ENCODE measurements at regions not wholly inside any gene's neighbourhood (a gene's known extent, or its start where the extent isn't known, plus 50 kb on each side); places are given as distances from the start of the nearest gene placed in this dataset.
A peak's percentile ranks its signal among the peaks of the same experiment; 100 is the strongest.

- TF ChIP-seq, protein P1, sequence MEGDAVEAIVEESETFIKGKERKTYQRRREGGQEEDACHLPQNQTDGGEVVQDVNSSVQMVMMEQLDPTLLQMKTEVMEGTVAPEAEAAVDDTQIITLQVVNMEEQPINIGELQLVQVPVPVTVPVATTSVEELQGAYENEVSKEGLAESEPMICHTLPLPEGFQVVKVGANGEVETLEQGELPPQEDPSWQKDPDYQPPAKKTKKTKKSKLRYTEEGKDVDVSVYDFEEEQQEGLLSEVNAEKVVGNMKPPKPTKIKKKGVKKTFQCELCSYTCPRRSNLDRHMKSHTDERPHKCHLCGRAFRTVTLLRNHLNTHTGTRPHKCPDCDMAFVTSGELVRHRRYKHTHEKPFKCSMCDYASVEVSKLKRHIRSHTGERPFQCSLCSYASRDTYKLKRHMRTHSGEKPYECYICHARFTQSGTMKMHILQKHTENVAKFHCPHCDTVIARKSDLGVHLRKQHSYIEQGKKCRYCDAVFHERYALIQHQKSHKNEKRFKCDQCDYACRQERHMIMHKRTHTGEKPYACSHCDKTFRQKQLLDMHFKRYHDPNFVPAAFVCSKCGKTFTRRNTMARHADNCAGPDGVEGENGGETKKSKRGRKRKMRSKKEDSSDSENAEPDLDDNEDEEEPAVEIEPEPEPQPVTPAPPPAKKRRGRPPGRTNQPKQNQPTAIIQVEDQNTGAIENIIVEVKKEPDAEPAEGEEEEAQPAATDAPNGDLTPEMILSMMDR (conservative IDR thresholded peaks at IDR 0.05; ENCODE audit: low read depth, low read length), result no peak
- no peak for TF ChIP-seq EZH2phosphoT487 (IDR thresholded peaks at IDR 0.05; ENCODE audit: borderline replicate concordance, low read length)
- no peak for TF ChIP-seq EZH2 (IDR thresholded peaks at IDR 0.05; ENCODE audit: low read length, unreplicated experiment)
- no TSS peak for BruUV-seq (replicated peaks)
- no peak overlapping the region for H2AFZ ChIP-seq (ENCODE audit: low read length)
- H3K9me3 ChIP-seq (ENCODE audit: low read length), result no peaks in the 10 kb centered on the region
- H3K4me1 ChIP-seq (ENCODE audit: insufficient read depth, low read length), result no peaks in the 10 kb centered on the region
- H3K79me2 ChIP-seq (ENCODE audit: low read length), result no peaks in the 10 kb centered on the region
- CTCF ChIA-PET, result no interaction called here
- no peak overlapping the region for H3K4me2 ChIP-seq (ENCODE audit: low read length)
- ATAC-seq (no peak), DNase-seq (no peak)
- H3F3A ChIP-seq (ENCODE audit: low read length, unreplicated experiment), result no peaks in the 10 kb centered on the region
- no peak overlapping the region for H3K4me3 ChIP-seq (ENCODE audit: low read length)
- POLR2A ChIA-PET (ENCODE audit: unreplicated experiment), result no interaction called here
- intact Hi-C loops (cut with micrococcal nuclease), result no loop called here
- H3K27ac ChIP-seq (ENCODE audit: low read length), result no peak overlapping the region
- no peaks in the 10 kb centered on the region for H3K27me3 ChIP-seq (ENCODE audit: low read length)
- no peaks in the 10 kb centered on the region for H3K9me2 ChIP-seq (replicated peaks; ENCODE audit: low read length)
- no peaks in the 10 kb centered on the region for H3K36me3 ChIP-seq (ENCODE audit: low read depth, low read length)
- H3K9ac ChIP-seq (ENCODE audit: low read length), result no peak overlapping the region
- H4K20me1 ChIP-seq (ENCODE audit: low read length), result no peaks in the 10 kb centered on the region
These were observed 1018.1 kb downstream of the XPNPEP1 start for GRCh38 chr10:108905171-108905570.

DNA sequence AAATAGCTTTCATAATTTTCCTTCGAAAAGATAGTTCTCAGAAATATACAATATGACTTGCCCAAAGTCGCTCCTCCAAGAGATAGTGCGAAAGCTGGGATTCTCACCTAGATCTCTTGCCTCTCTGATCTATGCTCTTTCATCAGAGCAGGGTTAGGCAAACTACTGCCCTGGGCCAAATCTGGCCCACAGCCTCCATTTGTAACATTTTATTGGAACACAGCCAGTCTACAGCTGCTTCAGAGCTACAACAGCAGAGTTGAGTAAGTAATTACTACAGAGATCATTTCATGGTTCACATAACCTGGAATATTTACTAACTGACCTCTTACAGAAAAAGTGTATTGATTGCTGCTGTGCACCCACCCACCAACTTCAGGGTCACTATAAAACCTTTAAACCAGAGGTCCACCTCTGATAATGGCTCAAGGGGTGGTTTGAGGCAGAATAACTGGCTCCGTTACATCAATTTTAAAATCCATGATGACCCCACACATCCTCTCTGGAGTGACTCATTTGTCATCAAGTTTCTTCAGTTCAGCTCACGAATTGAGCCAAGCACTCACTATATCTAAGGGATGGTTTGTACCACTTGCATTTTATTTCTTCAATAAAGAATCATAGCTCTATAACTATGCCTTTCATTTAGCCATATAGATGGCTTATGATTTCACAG lies 1019.0 kb downstream of the XPNPEP1 start:
- TF ChIP-seq EZH2 (IDR thresholded peaks at IDR 0.05; ENCODE audit: low read length, unreplicated experiment), result no peak
- TF ChIP-seq, protein P1 (conservative IDR thresholded peaks at IDR 0.05; ENCODE audit: low read depth, low read length), result no peak
- TF ChIP-seq EZH2phosphoT487 (IDR thresholded peaks at IDR 0.05; ENCODE audit: borderline replicate concordance, low read length), result no peak
- ATAC-seq (no peak), DNase-seq (peak; percentile 25)
- H3K36me3 ChIP-seq (ENCODE audit: low read depth, low read length), result no peaks in the 10 kb centered on the region
- no peaks in the 10 kb centered on the region for H4K20me1 ChIP-seq (ENCODE audit: low read length)
- H2AFZ ChIP-seq (ENCODE audit: low read length), result no peak overlapping the region
- H3K27ac ChIP-seq (ENCODE audit: low read length), result no peak overlapping the region
- intact Hi-C loops (cut with micrococcal nuclease), result no loop called here
- BruUV-seq (replicated peaks), result no TSS peak
- no peaks in the 10 kb centered on the region for H3F3A ChIP-seq (ENCODE audit: low read length, unreplicated experiment)
- no peaks in the 10 kb centered on the region for H3K4me1 ChIP-seq (ENCODE audit: insufficient read depth, low read length)
- H3K79me2 ChIP-seq (ENCODE audit: low read length), result no peaks in the 10 kb centered on the region
- no peaks in the 10 kb centered on the region for H3K9me2 ChIP-seq (replicated peaks; ENCODE audit: low read length)
- no peak overlapping the region for H3K9ac ChIP-seq (ENCODE audit: low read length)
- H3K9me3 ChIP-seq (ENCODE audit: low read length), result no peaks in the 10 kb centered on the region
- CTCF ChIA-PET, result no interaction called here
- no peaks in the 10 kb centered on the region for H3K27me3 ChIP-seq (ENCODE audit: low read length)
- no peak overlapping the region for H3K4me2 ChIP-seq (ENCODE audit: low read length)
- POLR2A ChIA-PET (ENCODE audit: unreplicated experiment), result no interaction called here
- no peak overlapping the region for H3K4me3 ChIP-seq (ENCODE audit: low read length)

GRCh38 chr10:108902619-108903285 lies 1020.6 kb downstream of the XPNPEP1 start:
- no peak for DNase-seq
- Histone ChIP-seq H3K9me3 (ENCODE audit: low read length) (no peaks in the 10 kb centered on the region), H3K36me3 (ENCODE audit: low read depth, low read length) (no peaks in the 10 kb centered on the region), H3K79me2 (ENCODE audit: low read length) (no peaks in the 10 kb centered on the region), H3F3A (ENCODE audit: low read length, unreplicated experiment) (no peaks in the 10 kb centered on the region), H3K27ac (ENCODE audit: low read length) (no peak overlapping the region), H4K20me1 (ENCODE audit: low read length) (no peaks in the 10 kb centered on the region), H3K4me1 (ENCODE audit: insufficient read depth, low read length) (no peaks in the 10 kb centered on the region), H3K9me2 (replicated peaks; ENCODE audit: low read length) (no peaks in the 10 kb centered on the region), H3K4me3 (ENCODE audit: low read length) (no peak overlapping the region), H3K4me2 (ENCODE audit: low read length) (no peak overlapping the region), H3K9ac (ENCODE audit: low read length) (no peak overlapping the region), H3K27me3 (ENCODE audit: low read length) (no peaks in the 10 kb centered on the region), H2AFZ (ENCODE audit: low read length) (no peak overlapping the region)
- CTCF ChIA-PET, result no interaction called here
- TF ChIP-seq EZH2phosphoT487 (IDR thresholded peaks at IDR 0.05; ENCODE audit: borderline replicate concordance, low read length) (no peak), EZH2 (IDR thresholded peaks at IDR 0.05; ENCODE audit: low read length, unreplicated experiment) (no peak)
- TF ChIP-seq, protein P1 (conservative IDR thresholded peaks at IDR 0.05; ENCODE audit: low read depth, low read length), result no peak
- intact Hi-C loops (cut with micrococcal nuclease), result no loop called here
- POLR2A ChIA-PET (ENCODE audit: unreplicated experiment), result no interaction called here
- no TSS peak for BruUV-seq (replicated peaks)
- no peak for ATAC-seq
